Thyroid gland (tissue), 4 donors: ENCODE measurements at regions not wholly inside any gene's neighbourhood (a gene's known extent, or its start where the extent isn't known, plus 50 kb on each side); places are given as distances from the start of the nearest gene placed in this dataset.

Source experiments
- CTCF ChIP-seq, 6 experiments: fragments of 200-600 bp in 3 of 6; fragments of 450-650 bp in 3 of 6; sonication (generic) in 3 of 6; IDR thresholded peaks; one replicate each; pipeline ENCODE4 v1.5.1; 2016 to 2019; ENCODE audit warnings: antibody characterized with exemption in 6 of 6, mild to moderate bottlenecking in 2 of 6, inconsistent platforms in 1 of 6, moderate library complexity in 1 of 6
- POLR2A ChIP-seq, 2 donors: fragments of 450-650 bp; IDR thresholded peaks; one replicate each; pipeline ENCODE4 v1.6.1; 2017; ENCODE audit warnings: antibody characterized with exemption in 2 of 2, mild to moderate bottlenecking in 2 of 2, moderate library complexity in 1 of 2

- TF ChIP-seq CTCF (IDR thresholded peaks at IDR 0.05) (no peak), POLR2A (IDR thresholded peaks at IDR 0.05) (no peak)
Observed at GRCh38 chr4:4726051-4726450, 133.4 kb upstream of the MSX1 start.
